Occipital lobe (tissue), 1 donor: ENCODE measurements at regions not wholly inside any gene's neighbourhood (a gene's known extent, or its start where the extent isn't known, plus 50 kb on each side); places are given as distances from the start of the nearest gene placed in this dataset.
"Not testable (repeated sequence)": the region's sequence is repeated elsewhere in the genome, so short reads cannot be mapped to it uniquely, and the experiment has no call there.

Experiments used
- DNase-seq: peaks from one replicate; lab custom pipeline; 2025; lab: John Stamatoyannopoulos, UW

DNA sequence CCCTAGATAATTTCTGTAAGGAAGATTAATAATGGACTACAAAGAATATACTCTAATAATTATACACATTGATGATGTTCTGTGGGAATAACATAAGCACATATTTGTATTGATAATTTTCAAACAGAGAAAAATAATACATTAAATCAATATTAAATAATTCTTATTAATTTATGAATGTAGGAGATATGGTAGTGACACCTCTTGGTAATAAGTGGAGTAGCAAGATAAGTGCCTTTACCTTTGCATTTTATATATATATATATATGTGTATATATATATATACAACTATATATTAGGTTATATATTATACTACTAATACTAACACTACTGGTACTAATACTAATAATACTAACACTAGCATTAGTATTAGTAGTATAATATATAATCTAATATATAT, 905.8 kb downstream of the SLITRK1 start:
- no peak for DNase-seq

DNA sequence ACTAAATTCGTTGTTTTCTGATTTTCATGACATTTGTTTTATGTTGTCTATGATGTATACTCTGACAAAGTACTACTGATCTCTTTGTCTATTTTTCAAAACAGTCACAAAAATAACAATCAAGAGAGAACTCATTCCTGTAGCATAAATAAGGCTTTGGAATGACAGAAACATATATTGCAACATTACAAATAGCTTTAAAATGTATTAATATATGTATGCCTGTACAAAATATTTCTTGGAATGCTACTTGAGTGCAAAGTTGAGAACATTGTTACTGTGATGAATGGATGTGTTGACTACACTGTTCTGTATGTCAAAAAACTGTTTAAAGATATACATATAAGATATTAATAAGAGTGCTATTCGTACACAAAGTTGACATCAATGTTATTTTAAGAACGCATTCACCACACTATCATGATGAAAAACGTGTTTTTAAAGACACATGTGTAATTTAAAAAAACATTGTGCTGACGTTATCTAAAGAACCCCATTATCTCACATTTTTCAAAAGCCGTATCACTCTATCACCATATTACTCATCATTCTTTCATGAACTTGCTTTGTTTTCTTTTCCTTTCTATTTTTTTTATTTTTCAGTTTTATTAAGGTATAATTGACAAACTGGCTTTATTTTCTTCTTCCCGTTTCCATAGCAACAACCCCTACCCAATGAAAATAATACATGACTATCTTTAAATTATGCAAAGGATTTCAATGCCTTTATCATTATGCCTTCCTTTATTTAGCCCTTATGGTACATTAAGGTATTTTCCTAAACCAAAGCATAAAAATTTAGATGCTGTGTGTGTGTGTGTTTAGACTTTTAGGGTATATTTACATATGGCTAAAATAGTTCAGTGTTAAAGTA, 918.8 kb downstream of the SLITRK1 start:
- DNase-seq, result no peak

DNA sequence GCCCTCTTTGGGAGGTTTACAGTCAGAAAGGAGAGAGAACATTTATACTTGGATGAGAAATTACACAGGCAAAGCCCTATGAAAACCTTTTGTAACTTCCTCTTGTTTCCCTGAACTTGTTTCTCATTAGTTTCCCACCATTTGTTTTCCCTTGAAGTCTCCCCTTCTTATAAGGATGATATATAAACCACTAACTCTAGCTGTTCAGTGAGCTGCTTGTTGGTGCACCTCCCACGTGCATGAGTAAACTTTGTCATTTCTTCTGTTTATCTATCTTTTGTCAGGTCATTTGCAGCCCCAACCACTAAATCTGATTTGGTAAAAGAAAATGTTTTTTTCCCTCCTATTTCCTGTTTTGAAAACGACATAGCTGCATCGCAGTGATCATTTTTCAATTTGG, 919.9 kb downstream of the SLITRK1 start:
- DNase-seq, result no peak

DNA sequence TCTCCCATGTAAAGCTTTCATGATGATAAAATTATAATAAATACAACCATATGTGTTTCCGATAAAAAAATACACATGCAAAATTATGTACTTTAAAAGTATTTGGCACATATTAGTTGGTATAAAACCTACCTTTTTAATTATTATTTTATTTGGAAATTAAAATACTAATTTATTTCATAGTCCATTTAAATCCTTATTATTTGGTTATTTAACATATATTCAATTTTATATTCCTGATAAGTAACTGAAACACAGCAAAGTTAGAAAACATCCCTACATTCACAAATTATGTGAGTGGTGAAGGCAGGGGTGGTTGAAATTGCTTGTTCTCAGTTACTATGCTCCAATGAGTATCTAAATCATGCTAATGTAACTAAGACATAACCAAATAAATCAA, 920.5 kb downstream of the SLITRK1 start:
- DNase-seq, result no peak

DNA sequence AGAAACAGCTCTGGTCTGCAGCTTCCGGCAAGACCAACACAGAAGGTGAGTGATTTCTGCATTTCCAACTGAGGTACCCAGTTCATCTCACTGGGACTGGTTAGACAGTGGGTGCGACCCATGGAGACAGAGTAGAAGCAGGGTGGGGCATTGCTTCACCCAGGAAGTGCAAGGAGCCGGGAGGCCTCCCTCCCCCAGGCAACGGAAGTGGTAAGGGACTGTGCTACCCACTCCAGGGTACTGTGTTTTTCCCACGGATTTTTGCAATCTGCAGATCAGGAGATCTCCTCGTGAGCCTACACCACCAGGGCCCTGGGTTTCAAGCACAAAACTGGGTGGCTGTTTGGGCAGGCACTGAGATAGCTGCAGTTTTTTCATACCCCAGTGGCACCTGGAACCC, 929.9 kb downstream of the SLITRK1 start:
- not testable (repeated sequence) for DNase-seq

DNA sequence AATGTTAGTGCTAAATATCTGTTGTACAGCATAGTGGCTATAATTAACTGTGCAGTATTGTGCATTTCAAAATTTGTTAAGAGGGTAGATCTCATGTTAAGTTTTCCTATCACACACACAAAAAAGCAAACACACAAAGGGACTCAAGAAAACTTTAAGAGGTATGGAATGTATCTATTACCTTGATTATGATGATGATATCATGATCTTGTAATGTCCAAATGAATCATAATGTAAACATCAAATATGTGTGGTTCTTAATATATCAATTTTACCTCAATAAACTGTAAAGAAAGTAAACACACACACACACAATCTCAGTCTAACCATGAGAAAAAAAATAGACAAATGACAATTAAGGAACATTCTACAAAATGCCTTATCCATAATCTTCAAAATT, 934.6 kb downstream of the SLITRK1 start:
- no peak for DNase-seq

DNA sequence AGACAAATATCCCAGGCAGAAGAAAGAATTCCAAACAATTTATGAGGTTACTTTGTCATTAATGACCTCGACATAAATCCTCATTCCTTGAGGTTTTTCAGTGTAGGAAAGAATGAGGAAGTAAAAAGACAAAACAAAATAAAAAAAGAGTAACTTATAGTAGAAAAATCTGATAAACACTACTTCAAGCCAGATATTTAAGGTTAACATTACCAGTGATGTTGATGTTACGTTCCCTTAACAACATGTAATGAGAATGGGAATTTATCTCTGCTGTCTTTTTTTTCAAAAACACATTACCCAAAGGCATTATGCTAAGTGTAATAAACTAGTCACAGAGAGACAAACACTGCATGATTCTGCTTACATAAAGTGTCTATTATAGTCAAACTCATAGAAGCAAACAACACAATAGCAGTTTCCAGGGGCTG, 935.1 kb downstream of the SLITRK1 start:
- DNase-seq, result no peak

DNA sequence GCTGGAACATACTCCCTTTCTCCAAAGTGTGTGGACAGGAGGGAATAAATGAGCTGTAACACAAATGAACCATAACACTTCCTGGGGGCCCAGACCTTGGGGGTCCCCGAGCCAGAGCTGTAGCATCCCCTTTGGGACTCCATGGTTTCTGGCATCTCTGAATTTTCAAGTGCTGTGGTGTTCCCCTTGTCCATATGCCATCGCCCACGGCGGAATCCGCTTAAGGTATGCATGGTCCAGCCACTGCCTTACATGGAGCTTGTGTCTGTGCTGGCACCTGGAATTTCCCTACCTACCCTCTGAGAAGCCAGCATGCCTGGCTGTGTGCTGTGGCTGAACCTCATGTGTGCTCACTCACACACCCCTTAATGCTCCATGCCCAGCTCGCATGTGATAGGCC, 943.6 kb downstream of the SLITRK1 start:
- no peak for DNase-seq

DNA sequence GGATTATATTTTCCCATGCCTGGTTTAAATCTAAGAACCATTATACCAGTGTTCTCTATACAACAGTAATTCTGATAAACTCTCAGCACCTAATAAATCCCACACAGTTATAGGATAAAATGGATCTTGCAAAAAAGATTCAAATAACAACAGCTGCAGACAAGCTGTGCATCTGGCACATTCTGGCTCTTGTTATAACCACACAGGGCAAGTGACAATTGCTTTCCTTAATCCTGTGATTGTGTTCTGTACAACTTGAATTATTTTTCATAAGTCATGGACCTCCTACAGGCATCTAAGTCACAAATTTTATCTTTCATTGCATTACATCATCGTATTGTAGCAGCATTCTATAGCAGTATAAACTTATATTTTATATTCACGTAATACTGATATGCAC, 948.3 kb downstream of the SLITRK1 start:
- DNase-seq, result no peak

DNA sequence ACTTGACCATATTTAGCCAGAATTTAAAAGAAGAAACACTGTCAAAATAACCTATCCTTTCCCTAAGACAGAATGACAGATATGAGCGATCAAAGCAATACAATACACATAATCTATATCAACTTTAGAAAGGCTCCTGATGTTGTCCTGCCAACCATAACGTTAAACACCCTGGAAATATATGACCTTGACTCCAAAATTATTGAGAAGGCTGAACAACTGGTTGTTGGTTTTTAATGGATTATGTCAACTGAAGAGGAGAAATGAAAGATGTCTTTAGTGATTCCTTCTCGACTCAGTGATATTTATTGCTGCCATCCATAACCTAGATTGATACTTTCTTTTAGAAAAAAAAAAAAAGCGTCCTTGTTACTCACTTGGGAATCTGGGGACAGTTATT, 957.2 kb downstream of the SLITRK1 start:
- DNase-seq, result no peak

DNA sequence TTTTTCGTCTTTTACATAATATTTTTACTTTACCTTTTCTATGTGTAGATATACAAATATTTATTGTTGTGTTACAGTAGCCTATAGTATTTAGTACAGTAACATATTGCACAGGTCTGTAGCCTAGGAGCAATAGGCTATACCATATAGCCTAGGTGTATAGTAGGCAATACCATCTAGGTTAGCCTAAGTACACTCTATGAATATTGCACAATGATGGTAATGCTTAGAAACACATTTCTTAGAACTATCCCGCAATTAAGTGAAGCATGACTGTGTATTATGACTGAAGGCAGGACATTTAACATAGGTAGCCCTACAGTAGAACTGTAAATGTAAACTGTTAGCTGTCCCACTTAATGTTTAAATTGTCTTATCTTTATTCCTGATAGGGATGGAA, 964.3 kb downstream of the SLITRK1 start:
- no peak for DNase-seq

DNA sequence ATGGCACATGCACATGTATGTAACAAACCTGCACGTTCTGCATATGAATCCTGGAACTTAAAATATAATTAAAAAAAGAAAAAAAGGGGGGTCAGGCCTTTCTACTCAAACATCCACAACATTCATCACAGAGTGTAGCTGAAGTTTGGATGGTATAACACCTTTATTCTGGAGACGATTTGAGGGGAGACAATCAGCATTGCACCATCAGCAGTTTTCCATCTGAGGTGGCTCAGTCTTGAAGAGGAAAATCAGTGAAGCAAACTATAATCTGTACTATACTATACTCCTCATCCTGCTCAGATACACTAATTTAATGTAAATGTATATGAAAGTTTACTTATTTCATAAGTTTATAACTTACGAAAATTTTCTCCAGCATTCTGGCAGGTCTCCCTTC, 969.7 kb downstream of the SLITRK1 start:
- no peak for DNase-seq

DNA sequence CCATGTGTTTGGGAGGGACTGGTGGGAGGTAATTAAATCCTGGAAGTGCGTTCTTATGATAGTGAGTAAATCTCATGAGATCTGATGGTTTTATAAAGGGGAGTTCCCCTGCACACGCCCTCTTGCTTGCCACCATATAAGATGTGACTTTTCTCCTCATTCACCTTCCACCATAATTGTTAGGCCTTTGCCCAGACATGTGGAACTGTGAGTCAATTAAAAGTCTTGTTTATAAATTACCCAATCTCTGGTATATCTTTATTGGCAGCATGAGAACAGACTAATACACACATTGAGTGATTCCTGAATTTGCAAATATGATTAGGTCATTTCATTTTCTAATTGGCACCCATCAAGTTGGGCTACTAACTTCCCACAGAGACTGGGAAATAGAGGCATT, 977.2 kb downstream of the SLITRK1 start:
- no peak for DNase-seq

DNA sequence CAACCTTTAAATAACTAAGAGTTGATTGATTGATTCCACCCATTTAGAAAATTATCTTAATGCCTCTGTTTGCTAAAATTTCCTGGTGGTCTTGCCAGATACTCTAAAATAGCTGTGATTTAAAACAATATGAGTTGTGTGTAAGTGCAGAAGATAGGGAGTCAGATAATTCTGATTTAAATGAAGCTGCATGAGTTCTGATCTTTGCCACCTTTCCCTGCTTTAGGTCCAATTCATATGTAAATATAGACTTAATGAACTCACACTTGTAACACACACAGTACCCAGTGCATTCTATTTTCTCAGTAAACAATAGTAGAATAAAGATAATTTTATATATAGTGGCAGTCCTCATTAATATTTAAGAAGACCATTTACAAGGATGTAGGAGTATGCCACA, 981.8 kb downstream of the SLITRK1 start:
- DNase-seq, result no peak

DNA sequence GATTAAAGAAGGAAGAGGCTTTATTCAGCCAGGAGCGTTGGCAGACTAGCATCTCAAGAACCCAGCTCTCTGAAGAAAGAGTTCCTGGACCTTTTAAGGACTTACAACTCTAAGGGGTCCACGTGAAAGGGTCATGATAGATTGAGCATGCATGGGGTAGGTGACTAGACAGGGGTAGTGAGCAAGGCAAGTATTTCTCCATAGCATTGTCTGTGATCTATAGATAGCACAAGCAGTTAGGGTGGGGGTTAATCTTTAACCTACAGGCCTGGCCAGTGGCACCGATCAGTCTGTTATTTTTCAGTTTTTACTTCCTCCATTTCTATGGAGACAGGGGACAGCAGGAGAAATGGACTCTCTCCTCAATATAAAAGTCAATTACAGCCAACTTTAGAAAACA, 983.7 kb downstream of the SLITRK1 start:
- no peak for DNase-seq

DNA sequence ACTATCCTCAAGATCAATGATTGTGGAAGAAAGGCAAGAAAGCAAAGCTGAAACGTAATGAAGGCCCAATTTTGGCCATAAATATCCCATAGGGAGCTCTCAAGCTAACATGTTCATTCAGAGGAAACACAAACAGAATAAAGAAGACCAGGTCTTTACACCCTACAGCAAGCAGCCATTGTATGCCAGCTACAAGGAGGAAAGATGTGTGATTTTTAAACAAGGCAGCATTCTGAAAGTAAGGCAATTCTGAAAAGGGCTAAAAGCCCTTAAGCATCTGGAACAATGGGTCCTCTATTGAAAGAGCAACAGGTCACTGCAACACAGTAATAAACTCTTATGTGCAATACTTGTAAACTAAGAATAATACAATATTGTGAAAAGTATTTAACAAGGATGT, 1002.4 kb downstream of the SLITRK1 start:
- DNase-seq, result no peak

DNA sequence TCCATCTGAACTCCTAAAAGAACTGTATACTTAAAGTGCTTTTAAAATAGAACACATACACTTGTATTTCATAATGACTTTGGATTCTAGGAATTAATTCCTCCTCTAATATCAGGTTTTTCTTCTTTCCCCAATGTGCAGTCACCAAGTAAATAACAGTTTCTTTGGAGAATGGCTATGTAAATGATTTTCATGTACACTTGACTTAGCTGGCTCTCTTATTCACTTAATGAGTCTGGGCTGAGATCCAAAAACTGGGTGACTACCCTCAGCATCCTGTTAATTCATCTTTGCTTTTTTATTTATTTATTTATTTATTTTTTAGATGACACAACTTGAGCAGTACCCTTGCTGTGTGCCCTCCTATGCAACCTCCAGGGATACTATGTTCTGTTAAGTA, 1003.7 kb downstream of the SLITRK1 start:
- no peak for DNase-seq

DNA sequence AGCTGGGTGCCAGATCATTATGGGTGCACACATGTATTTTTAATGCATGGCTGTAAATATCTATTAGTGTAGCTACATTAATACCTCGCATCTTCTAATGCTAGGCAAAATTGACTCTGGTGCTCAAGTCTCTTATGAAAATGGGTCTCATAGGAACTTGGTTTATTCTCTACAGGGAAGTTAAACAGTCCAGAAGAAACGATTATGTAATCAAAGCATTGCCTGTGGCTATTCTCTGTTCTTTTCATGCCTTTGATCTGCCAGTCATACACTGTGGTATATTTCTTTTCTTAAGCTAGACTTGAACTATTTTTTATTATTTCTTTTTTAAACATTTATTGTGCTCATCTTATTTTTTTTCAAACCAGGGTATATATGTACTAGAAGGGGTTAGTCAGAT, 1015.0 kb downstream of the SLITRK1 start:
- no peak for DNase-seq

DNA sequence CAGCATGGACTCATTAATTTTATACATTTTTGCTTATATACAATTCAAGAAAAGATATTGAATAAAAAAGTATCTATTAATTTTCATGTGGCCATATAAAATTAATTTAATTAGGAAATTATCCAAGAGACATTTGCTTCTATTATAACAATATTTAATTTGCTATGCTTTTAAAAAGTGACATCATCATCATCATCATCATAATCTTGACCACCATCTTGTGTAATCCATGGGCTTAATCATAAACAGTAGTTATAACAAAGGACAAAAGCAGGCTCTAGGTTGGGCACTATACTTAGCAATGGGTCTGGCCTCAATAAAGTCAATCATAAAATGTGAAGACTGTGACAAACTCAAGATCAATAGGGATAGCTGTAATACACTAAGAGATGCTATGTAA, 1031.6 kb downstream of the SLITRK1 start:
- DNase-seq, result no peak

DNA sequence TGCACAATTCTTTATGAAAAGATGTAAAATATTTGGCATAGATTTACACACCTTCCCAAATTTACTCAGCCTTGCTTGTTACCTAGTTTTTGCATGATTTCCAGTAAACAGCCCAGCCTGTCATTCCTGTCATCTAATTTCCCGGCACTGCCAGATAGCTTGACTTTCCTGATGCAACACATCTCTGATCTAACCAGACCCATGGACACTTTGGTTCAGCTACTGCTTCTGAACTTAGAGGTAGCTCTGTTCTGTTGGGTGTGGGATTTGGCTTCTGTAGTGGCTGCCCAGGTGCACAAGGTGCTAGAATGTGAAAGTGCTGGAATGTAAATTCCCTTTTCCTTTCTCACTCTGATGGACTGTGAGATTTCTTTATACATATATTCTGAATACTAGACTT, 1033.5 kb downstream of the SLITRK1 start:
- DNase-seq, result no peak

DNA sequence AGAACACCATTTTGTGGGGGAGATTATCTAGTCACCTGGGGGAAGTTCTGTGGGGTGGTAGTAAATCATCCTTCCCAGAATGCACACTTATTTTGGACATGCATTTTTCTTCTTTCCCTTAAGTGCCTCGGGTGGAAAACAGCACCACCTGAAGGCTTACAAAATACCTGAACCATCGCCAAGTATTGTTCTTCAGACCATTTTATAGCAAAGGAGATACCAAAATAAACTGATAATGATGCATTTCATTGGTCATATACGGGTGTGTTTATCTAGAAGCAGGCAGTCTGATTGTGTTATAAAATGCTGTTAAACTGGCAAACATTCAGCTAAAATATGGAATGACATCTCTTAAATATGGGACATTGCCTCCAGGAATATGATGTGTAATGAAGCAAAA, 1034.7 kb downstream of the SLITRK1 start:
- DNase-seq, result no peak

DNA sequence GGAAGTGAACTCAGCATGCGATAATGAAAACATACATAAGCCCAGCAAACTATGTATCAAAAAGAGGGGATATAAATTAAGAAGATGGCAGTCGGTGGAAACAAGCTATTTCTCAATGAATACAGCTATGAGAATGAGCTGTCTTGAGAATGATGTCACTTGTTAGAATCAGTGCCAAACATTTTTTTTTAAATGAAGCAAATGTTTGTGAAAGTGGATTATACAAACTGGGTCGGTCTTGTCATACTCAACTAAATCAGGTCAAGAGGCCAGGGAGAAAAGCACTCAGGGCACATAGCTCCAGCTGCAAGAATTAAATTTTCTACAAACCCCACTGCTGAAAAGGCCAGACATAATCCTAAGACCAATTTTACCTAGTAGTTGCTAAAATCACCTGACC, 1048.4 kb downstream of the SLITRK1 start:
- no peak for DNase-seq

DNA sequence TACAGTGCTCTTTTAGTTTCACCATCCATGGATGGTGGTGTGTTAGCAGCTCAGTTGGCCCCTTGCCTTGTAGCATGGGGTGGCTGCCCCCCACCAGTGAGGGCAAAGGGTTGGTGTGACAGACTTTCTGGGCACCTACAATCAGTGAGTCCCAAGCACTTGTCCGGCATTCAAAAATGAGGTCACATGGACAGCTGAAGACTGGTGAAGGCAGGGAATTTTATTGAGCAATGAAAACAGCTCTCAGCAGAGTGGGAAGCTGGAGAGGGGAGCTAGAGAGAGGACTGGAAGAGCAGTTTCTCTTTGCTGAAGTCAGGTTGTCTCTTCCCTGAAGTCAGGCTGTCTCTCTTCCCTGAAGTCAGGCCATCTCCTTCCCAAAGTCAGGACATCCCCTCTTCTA, 1053.2 kb downstream of the SLITRK1 start:
- no peak for DNase-seq

DNA sequence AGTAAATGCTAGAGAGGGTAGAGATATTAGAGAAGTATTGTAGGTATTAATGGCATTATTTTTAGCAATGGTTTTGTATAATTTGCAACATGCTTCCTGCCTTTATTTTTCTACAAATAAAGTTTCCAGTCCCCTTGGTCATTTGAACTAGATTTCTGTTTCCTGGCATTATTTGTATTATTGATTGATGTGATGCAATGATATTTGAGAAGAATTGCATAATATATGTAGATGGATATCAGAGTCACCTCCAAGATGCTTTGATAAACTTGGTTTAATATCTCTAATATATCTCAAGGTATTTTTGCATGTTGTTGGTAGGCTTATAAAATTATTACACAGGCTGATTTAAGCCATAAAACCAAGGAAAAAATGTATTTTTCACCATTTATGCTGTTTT, 1054.5 kb downstream of the SLITRK1 start:
- DNase-seq, result no peak
